ENCODE measurements at regions not wholly inside any gene's neighbourhood (a gene's known extent, or its start where the extent isn't known, plus 50 kb on each side); places are given as distances from the start of the nearest gene placed in this dataset.

DNA sequence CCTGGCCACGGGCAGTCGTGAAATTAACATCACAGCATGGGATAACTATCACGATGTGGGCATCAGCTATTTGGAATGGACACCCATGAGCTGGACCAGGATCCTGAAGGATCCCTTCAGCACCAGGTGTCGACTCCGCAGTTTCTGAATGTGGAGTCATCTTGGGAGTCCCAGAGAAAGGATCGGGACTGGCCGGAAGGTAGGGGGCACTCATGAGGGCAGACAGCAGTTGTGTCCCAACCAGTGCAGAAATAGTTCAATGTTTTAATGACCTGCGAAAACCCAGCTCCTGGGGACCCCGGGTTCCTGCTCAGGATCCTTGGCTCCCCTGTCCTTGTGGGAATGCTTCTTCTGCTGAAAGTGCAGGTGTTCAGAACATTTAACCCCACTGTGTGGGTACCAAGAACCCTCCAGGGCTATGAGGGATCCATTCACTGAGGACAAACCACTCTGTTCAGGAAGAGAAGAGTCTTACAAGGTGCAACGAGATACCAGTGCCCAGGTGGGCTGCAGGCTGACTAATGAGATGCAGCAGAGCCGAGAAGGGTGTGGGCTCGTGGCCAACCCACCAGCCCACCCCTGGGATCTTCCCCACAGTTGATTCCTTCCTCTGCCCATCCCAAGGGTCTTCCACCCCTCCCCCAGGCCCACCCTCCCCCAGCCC lies 154.8 kb downstream of the SALL1 start:
- FAIRE-seq: no peak
- no peak for DNase-seq (ENCODE audit: low spot score)

DNA sequence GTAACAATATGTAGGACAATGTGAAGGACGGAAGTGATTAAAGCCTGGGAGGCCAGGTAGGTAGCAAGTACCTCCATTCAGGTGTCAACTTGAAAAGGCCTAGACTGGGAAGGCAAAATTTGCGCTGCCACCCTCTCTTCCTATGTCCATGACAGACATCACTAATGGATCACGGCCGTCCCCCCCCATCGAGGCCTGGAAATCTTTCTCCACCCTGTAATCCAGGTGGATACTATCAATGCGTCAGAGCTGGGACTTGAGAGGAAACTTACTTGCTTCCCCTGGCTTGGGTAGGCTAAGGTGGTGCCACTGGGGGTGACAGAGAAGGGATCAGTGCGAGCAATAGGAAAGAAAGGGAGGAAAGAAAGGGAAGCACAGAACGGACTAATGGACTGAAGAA lies 156.1 kb downstream of the SALL1 start:
- no peak for FAIRE-seq

DNA sequence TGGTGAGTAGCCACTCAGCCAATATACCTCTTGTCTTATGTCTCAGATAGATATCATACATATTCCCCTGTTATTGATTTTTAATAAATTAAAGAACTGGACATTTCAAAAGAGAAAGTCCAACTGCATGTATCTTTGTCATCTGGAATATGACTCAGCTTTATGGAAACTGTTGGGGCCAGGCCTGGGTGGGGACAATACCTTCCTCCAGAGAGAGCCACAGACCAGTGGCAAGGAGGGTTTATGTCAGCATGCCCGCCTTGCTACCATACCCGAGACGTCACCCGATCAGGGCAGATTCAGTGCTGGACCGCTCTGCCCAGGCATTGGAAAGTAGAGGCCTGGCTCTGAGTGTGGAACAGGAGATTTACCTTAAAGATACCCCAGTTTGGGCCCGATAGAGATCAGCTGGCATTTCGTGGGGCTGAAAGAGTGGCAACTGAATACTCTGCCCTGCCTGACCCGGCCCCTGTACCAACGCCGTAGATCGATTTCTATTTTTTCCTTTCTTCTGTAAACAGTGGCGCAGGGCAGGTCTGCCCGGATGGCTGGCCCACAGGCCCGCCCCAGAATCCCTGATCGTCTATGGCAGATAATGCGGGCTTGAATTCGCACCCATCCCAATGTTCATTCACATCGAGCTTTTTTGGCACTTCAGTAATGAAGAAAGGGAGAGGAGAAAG lies 158.6 kb downstream of the SALL1 start:
- no peak for DNase-seq (ENCODE audit: low spot score)

More for the DNA sequence above, 156.1 kb downstream of the SALL1 start:
- DNase-seq (ENCODE audit: low spot score): no peak

DNA sequence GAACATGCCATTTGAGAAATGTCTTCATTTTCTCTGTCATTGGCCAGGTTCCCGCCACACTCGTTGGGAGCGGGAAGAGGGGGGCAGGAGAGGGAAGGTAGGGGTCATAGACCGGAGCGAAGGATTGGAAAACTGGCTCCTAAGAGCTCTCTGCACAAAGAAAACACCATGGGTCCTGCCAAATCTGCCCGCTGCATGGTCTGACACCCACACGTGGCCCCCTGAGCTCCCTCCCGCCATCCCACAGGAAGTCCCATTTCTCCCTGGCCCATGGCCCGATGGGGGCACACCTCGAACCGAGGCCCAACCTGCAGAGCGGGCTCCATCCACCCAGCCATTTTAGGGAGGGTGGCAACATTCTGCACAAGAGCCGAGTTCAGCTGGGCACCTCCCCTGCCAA lies 159.6 kb downstream of the SALL1 start:
- DNase-seq (ENCODE audit: low spot score): no peak
- no peak for FAIRE-seq

More for the DNA sequence above, 158.6 kb downstream of the SALL1 start:
- no peak for FAIRE-seq

DNA sequence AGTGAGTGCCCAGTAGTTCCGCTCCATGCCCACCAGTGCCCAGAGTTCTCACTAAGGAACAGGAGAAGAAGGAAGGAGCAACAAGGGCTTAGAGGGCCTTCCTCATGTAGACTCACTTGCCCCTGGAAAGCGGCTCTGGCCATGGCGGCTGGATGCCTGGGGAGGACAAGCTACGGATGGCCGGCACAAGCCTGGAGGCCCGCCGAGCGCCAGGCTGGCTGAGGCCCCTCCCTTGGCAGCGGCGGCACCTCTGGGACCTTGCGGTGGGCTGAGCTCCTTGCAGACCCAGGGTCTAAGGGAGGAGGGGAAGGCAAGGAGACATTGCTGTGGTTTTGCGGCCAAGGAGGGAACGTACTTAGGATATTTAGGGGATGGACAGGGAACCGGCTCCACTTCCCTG lies 160.1 kb downstream of the SALL1 start:
- DNase-seq (ENCODE audit: low spot score) (no peak), FAIRE-seq (no peak)

DNA sequence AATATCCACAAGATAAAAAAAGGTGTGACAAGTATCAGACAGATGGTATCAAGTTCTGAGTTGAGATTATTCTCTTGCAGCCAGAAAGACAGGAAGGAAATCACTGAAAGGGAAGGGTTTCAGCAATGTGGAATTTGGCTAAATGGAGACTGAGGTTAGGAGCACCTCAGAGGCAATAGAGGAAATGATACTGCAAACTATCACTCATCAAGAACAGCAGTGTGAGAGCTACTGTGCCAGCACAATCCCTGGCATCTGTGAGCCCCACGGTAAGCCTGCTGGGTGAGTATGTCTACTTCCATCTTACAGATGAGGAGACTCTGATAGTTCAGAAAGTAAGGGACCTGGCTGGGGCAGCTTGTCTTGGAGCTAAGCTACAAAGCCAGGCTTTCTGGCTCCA lies 162.0 kb downstream of the SALL1 start:
- FAIRE-seq: no peak
- DNase-seq (ENCODE audit: low spot score): no peak

DNA sequence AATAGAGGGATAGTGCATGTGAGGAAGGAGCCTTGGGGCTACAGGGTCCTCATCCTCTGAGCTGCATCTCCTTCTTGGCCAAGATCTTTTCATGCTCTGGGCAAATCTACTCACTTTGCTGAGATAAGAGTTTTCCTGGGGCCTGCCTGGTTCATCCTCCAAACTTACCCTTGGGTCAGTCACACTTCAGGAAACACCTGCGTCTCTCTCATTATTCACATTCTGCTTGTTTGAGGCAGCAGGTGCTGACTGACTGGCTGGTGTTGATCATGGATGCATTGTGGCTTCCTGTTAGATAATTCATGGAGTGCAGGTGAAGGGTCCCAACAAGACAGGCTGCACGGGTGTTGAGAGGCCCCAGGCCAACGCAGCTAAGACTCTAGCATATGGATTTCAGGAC lies 162.6 kb downstream of the SALL1 start:
- FAIRE-seq (no peak), DNase-seq (ENCODE audit: low spot score) (no peak)

DNA sequence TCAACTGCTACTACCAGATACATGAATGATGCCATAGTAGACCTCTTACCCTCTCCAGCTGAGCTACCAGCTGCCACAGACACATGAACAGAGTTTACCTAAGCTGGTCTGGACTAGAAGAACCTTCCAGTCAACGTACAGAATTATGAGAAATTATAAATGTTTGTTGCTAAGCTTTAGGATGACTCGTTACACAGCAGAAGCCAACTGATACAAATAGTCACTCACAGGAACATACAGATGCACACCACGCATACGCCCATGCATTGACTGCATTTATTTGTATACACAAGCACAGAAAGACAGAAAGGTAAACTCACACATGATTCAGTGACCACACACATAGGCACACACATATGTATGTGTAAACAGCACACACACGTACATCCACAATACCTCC lies 164.6 kb downstream of the SALL1 start:
- DNase-seq (ENCODE audit: low spot score) (no peak), FAIRE-seq (no peak)

DNA sequence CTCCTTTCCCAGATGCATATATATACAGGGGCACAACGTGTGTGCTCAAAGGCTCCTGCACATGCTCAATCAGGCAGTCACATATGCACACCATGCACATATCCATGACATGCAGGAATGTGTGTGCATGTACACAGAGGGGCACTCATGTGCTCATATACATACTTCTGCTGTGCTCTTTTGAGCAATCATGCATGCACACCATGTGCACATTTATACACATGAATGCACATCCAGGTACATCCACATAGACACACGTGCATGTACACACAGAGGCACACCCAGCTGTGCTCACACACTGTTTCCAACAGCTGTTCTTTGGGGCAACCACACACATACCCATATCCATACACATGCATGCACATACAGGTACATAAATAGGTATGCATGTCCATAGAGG lies 165.3 kb downstream of the SALL1 start:
- DNase-seq (ENCODE audit: low spot score) (no peak), FAIRE-seq (no peak)

DNA sequence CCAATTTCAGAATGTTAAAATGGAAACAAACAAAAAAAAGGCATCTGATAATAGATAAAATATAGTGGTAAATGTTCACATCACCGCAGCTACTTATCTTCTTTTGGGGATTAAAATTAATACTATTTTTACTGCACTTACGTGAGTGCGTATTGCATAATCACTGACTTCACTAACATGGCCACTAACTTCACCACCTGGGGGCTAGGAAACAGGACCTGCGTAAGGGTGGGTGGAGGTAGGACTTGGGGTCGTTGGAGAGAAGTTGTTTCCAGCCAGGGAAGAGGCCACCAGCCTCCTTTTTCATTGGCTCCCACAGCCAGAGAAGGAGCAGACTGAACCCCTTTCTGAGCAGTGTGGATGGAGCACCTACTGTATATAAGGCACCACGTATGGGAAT lies 166.4 kb downstream of the SALL1 start:
- DNase-seq (ENCODE audit: low spot score): no peak
- no peak for FAIRE-seq

DNA sequence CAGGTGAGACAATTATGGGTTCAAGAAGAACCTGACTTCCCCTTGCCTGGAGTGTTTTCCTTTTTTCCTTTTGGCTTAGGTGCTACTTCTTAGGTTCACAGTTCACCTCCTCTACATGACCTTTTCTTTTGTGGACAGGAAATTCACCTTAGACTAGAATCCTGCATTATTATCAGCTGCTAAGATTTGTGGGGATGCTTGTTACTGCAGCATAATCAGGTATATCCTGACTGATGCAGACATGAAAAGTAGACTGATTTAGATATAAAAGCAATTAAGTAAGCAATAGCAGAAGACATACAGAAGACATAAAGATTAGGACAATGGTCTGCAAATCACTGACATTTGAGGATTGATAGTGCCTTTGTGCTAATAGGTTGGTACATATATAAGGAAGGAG lies 168.3 kb downstream of the SALL1 start:
- FAIRE-seq: no peak
- no peak for DNase-seq (ENCODE audit: low spot score)

DNA sequence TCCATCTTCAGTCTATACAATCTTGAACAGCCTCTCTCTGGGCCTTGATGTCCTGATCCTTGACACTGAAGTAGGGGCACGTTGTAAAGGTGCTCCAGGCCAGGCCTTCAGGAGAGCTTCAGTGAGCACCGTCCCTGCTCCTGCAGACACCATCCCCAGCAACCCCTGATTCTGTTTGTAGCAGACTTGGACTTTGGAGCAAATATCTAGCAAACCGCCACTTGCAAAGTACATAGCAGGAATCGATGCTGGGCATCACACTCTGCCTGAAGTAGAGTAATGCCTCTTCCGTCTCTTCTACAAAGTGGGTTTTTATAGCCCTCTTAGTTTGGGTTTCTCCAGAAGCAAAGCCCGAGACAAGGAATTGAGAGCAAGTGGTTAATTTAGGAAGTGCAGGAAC lies 169.1 kb downstream of the SALL1 start:
- FAIRE-seq (no peak), DNase-seq (ENCODE audit: low spot score) (no peak)

DNA sequence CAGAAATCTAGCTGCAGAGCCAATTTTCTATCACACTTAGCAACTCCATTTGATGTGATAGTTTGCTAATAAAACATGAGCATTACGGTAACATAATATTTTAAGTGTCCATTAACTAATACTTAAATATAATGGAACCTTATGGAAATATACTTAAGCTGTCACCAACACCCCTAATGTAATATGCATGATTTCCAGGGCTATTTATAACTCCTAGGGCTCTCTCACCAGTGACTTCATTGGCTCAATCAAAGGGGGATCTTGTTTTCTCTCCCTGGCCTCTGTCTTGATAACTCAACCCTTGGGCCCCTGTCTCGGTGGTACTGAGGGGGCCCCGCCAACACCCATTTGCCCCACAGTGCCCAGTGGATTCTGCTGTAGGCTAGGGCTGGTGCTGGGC lies 170.4 kb downstream of the SALL1 start:
- FAIRE-seq (no peak), DNase-seq (ENCODE audit: low spot score) (no peak)

DNA sequence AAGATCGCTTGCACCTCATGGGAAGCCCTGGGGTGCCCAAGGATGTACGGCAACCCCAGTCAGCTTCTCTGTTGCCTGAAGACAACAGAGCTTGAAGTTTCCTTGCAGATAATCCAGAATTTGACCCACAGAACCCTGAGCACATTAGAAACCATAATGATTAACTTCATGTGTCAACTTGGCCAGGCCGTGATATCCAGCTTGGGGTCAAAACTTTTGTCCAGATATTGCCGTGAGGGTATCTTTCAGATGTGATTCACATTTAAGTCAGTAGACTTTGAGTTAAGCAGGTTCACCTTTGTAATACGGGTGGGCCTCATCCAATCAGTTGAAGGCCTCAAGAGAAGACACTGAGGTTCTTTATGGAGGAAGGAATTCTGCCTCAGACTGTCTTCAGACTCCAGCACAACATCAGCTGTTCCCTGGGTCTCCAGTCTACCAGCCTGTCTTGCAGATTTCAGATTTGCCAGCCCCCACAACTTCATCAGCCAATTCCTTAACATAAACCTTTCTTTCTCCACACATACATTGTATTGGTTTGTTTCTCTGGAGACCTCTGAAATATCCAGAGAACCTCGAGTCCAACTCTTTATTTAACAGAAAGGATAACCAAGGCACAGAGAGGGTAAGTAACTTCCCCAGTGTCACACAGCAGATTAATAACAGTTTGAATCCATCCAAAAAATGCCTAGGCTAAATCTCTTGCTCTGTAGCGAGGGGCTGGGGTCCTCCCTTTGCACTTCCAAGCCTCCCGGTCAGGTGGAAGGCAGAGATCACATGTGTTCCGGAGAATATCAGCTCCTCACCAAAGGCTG lies 171.1 kb downstream of the SALL1 start:
- DNase-seq (ENCODE audit: low spot score): no peak
- no peak for FAIRE-seq

DNA sequence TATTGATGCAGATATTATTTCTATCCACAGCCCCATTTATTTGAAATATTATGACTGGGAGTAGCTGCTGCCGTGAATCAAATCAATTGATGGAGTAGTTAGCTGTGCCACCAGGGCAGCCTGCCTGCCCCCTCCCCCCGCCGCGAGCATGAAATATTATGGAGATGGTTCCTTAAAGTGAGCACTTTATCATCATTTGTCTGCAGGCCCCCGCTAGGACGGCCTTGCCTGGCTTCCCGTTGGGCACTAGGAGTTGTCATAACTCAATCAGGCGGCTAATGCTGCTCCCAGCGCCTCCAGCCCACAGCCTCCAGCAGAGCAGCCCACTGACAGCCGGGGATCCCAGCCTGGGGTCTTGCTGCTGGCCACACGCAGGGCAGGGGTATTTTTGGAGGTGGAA lies 173.9 kb downstream of the SALL1 start:
- FAIRE-seq (no peak), DNase-seq (ENCODE audit: low spot score) (no peak)

DNA sequence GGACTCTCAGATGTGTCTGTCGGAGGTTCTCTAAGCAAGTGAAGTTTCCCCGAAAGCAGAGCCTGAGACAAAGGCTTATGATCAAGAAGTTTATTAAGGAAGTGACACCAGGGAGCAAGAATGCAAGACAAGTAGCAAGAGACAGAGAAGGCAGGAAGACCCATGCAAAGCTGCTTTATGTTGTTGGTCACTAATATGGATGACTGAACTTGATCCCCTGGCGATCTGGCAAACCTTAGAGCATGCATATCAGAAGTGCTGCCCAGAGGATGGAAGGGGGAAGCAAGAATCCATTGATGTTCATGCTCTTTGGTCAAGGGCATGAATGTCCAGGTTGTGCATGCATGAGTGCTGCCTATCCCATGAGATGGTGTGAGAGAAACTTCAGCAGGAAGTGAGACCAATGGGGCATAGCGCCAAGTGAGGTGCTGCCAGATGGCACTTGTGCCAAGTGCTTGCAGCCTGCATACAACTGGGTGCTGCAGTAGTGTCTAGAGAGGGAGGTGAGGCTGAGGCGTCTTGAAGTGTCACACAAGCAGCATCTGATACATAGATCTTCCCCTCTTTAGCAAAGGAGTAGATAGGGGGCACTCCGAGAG lies 176.5 kb downstream of the SALL1 start:
- no peak for DNase-seq (ENCODE audit: low spot score)

DNA sequence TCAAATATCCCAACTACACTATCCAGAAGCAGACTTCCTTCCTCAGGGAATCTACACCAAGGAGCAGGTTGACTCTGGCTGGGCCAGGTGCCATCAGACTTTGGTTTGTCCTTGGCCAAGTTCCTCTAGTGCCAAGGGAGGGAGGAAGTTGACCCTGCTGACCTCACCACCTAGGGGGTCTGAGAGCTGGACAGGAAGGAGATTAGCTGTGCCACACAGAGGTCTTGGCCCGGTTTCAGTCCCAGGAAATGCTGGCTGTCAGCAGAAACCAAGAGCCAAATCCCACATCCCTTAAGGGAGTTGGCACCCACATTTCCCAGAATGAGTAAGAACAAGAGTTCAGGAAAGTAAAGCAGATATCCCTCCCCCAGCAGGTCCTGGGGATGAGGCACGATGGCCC lies 178.2 kb downstream of the SALL1 start:
- DNase-seq (ENCODE audit: low spot score) (no peak), FAIRE-seq (no peak)

More for the DNA sequence above, 176.5 kb downstream of the SALL1 start:
- no peak for FAIRE-seq

DNA sequence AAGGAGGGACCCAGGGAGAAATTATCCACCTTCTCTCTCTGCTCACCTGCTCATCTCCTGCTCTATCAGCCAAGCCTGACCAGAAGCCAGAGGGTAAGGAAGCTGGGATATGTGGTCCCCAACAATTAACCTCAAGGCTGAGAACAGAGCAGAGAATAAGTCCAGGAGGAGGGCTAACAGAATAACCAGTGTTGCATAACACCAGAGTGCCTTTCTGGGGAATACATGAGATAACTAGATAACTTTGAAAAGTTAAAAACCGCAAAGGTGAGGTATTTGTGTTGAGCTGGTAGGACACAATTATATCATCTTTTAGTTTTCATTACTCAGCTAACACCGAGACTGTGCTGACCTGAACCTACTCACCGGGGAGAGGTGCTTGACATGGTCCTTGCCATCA lies 180.8 kb downstream of the SALL1 start:
- FAIRE-seq: no peak
- DNase-seq (ENCODE audit: low spot score): no peak

DNA sequence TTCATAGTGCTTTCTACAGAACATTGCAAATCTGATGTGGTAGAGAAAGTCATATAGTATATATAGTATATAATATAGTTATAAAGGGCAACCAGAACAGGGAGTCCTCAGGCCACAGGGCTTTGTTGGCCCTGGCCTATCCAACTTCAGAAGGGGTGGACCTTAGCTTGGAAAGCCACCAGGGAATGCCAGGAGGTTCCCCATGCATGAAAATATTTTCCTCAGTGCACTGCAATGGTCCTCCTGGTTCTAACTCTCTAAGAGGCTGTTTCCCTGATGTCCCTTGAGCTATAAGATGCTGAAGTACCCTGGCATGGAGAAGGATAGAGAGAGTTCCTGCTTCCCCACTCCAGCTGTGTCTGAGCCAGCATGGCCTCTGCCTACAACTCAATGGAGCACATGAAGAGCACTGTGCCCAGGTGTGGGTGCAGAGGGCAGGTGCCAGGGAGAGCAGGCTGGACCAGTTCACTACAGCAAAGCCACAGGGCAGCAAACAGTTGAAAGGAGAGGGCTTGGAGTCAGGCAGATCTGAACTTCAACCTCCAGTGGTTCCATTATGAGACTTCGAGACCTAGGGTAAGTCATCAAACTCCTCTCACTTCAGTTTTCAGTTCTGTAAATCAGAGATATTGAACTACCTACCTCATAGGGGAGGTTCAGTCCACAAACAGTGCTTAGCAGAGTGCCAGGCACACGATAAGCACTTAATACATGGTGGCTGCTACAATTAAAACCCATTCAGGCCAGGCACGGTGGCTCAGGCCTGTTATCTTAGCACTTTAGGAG lies 183.1 kb downstream of the SALL1 start:
- no peak for FAIRE-seq
- no peak for DNase-seq (ENCODE audit: low spot score)

DNA sequence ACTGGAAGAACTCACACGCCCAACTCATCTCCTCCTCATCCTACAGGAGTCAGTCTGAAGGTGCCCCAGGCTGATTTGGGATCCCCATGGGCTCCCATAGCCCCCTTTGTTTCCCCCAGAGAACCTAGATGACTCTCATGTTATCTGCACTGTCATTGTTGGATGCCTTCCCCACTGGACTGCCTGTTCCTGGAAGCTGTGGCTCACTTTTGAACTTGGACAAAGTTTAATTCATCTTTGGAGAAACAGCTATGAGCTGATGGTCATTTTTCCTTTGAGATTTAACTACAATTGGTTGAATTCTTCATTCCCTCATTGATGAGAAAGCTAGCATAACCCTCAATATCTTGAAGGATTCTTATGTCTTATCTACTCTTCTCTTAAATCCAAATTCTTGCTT lies 186.6 kb downstream of the SALL1 start:
- no peak for FAIRE-seq

DNA sequence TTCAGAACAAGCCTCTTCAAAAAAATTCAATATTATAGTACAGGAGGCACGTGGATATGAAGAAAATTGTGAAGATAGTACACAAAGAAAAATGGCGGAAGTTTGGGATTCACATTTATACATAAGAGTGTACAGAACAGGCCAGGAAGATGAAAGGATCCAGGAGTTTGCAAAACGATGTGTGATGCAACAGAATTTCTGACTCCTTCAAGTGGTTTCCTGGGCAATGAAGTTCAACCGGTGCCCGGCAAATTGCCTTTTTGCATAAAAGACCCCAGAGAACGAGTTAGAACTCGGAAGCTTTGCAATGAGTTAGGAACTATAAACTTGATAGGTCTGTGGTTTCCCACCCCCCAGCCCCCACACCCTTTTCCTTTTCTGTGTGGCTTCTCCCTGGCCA lies 189.1 kb downstream of the SALL1 start:
- FAIRE-seq (no peak), DNase-seq (ENCODE audit: low spot score) (no peak)

More for the DNA sequence above, 186.6 kb downstream of the SALL1 start:
- no peak for DNase-seq (ENCODE audit: low spot score)
